Osteoblast (primary cell): ENCODE measurements at regions not wholly inside any gene's neighbourhood (a gene's known extent, or its start where the extent isn't known, plus 50 kb on each side); places are given as distances from the start of the nearest gene placed in this dataset.

Source experiments
- DNase-seq: peaks from one replicate; pipeline ENCODE4 v3.0.0; 2011; ENCODE audit warnings: low spot score, mixed read lengths; ENCODE audit not compliant: insufficient read length; ENCODE audit errors: missing footprints
- H2AFZ ChIP-seq: 2 replicates; pipeline ENCODE4 v1.6.0; 2011; ENCODE audit warnings: mild to moderate bottlenecking, low read length
- H3K27ac ChIP-seq: 2 replicates; pipeline ENCODE4 v1.5.1; 2011; ENCODE audit warnings: mild to moderate bottlenecking, low read depth, low read length, moderate library complexity
- H3K27me3 ChIP-seq: 2 replicates; pipeline ENCODE4 v1.6.0; 2012; ENCODE audit warnings: mild to moderate bottlenecking, control low read depth, inconsistent platforms, low read length, moderate library complexity; ENCODE audit not compliant: insufficient read depth
- H3K36me3 ChIP-seq: 2 replicates; pipeline ENCODE4 v1.5.1; 2011; ENCODE audit warnings: mild to moderate bottlenecking, low read length, control low read depth, moderate library complexity; ENCODE audit not compliant: insufficient read depth
- H3K4me1 ChIP-seq: 2 replicates; pipeline ENCODE4 v1.5.1; 2011; ENCODE audit warnings: mild to moderate bottlenecking, low read length, control low read depth, moderate library complexity; ENCODE audit not compliant: insufficient read depth
- H3K4me2 ChIP-seq: 2 replicates; pipeline ENCODE4 v1.6.0; 2011; ENCODE audit warnings: mild to moderate bottlenecking, low read length; ENCODE audit not compliant: insufficient read depth
- H3K4me3 ChIP-seq: fragments of 200-600 bp; sonication (generic); 3 replicates; pipeline ENCODE4 v1.5.1; 2012; ENCODE audit warnings: mild to moderate bottlenecking, low read length, inconsistent platforms; ENCODE audit not compliant: insufficient read depth
- H3K79me2 ChIP-seq: 2 replicates; pipeline ENCODE4 v1.6.0; 2012; ENCODE audit warnings: mild to moderate bottlenecking, low read length, control low read depth, inconsistent platforms; ENCODE audit not compliant: insufficient read depth
- H3K9me3 ChIP-seq: 2 replicates; pipeline ENCODE4 v1.5.1; 2011; ENCODE audit warnings: low read depth, low read length, control low read depth
- H4K20me1 ChIP-seq: 2 replicates; pipeline ENCODE4 v1.6.0; 2012; ENCODE audit warnings: mild to moderate bottlenecking, low read length, control low read depth; ENCODE audit not compliant: insufficient read depth
- CTCF ChIP-seq: IDR thresholded peaks from 2 replicates; pipeline ENCODE4 v1.5.1; 2011; ENCODE audit warnings: mild to moderate bottlenecking, low read depth, low read length, moderate library complexity; ENCODE audit errors: extremely low read depth

GRCh38 chr5:175133185-175133584 is 310.8 kb downstream of the DRD1 start:
- Histone ChIP-seq H3K27me3 (no peaks in the 10 kb centered on the region), H3K4me1 (no peaks in the 10 kb centered on the region), H3K36me3 (no peaks in the 10 kb centered on the region), H4K20me1 (no peaks in the 10 kb centered on the region), H3K27ac (no peak overlapping the region), H2AFZ (no peak overlapping the region), H3K79me2 (no peaks in the 10 kb centered on the region), H3K9me3 (no peaks in the 10 kb centered on the region), H3K4me3 (no peak overlapping the region), H3K4me2 (no peak overlapping the region)
- DNase-seq: no peak
- TF ChIP-seq CTCF: no peak

GRCh38 chr5:175131432-175131831 is 312.6 kb downstream of the DRD1 start:
- Histone ChIP-seq H3K27me3 (no peaks in the 10 kb centered on the region), H3K9me3 (no peaks in the 10 kb centered on the region), H3K36me3 (no peaks in the 10 kb centered on the region), H3K4me1 (no peaks in the 10 kb centered on the region), H2AFZ (no peak overlapping the region), H4K20me1 (no peaks in the 10 kb centered on the region), H3K4me2 (no peak overlapping the region), H3K27ac (no peak overlapping the region), H3K79me2 (no peaks in the 10 kb centered on the region), H3K4me3 (no peak overlapping the region)
- TF ChIP-seq CTCF: no peak
- no peak for DNase-seq

- TF ChIP-seq CTCF: no peak
- no peaks in the 10 kb centered on the region for H3K79me2 ChIP-seq
- DNase-seq: no peak
- no peaks in the 10 kb centered on the region for H4K20me1 ChIP-seq
- H2AFZ ChIP-seq: no peak overlapping the region
- no peak overlapping the region for H3K4me3 ChIP-seq
- no peaks in the 10 kb centered on the region for H3K9me3 ChIP-seq
- no peaks in the 10 kb centered on the region for H3K36me3 ChIP-seq
- H3K4me2 ChIP-seq: no peak overlapping the region
- H3K4me1 ChIP-seq: no peaks in the 10 kb centered on the region
- H3K27me3 ChIP-seq: no peaks in the 10 kb centered on the region
- no peak overlapping the region for H3K27ac ChIP-seq
Measured at GRCh38 chr5:175129619-175130018, 314.4 kb downstream of the DRD1 start.

GRCh38 chr5:175129121-175129520 is 314.9 kb downstream of the DRD1 start:
- TF ChIP-seq CTCF: no peak

More at GRCh38 chr5:175129121-175129520, 314.9 kb downstream of the DRD1 start:
- H3K36me3 ChIP-seq: no peaks in the 10 kb centered on the region
- no peak overlapping the region for H3K4me3 ChIP-seq
- H3K27ac ChIP-seq: no peak overlapping the region
- H3K79me2 ChIP-seq: no peaks in the 10 kb centered on the region
- H2AFZ ChIP-seq: no peak overlapping the region
- no peaks in the 10 kb centered on the region for H3K9me3 ChIP-seq
- no peak overlapping the region for H3K4me2 ChIP-seq
- DNase-seq: no peak
- H3K4me1 ChIP-seq: no peaks in the 10 kb centered on the region
- no peaks in the 10 kb centered on the region for H3K27me3 ChIP-seq
- no peaks in the 10 kb centered on the region for H4K20me1 ChIP-seq
